ENCODE measurements at regions not wholly inside any gene's neighbourhood (a gene's known extent, or its start where the extent isn't known, plus 50 kb on each side); places are given as distances from the start of the nearest gene placed in this dataset.

- Histone ChIP-seq H4K8ac (ENCODE audit: extremely low read depth, insufficient read depth, low read length) (no peak overlapping the region), H2AK5ac (ENCODE audit: low read depth, low read length) (no peak overlapping the region), H3K4me3 (ENCODE audit: extremely low read depth in 1 of 4, insufficient read depth in 2 of 4, low read depth in 3 of 4, low read length in 4 of 4) (no peak overlapping the region), H3K23me2 (ENCODE audit: low read depth, low read length) (no peaks in the 10 kb centered on the region), H3K36me3 (ENCODE audit: control insufficient read depth in 2 of 4, insufficient read depth in 4 of 4, low read length in 3 of 4) (no peaks in the 10 kb centered on the region), H3K4me1 (replicated peaks in 1 of 4; ENCODE audit: control insufficient read depth in 3 of 4, insufficient read depth in 4 of 4, low read length in 3 of 4) (peaks cover 0 to 20% (median 5%) of the 10 kb centered on the region in 4 experiments; a peak in 2 of 7 replicates), H3K79me1 (ENCODE audit: low read depth, low read length) (no peaks in the 10 kb centered on the region), H2BK120ac (replicated peaks; ENCODE audit: low read depth, low read length) (no peak overlapping the region), H3K9me3 (ENCODE audit: insufficient read depth in 2 of 2, low read depth in 1 of 2, low read length in 1 of 2) (no peaks in the 10 kb centered on the region), H2BK12ac (ENCODE audit: low read depth, low read length) (no peak overlapping the region), H4K20me1 (replicated peaks in 1 of 2; ENCODE audit: control insufficient read depth in 1 of 2, insufficient read depth in 2 of 2, low read length in 2 of 2) (no peaks in the 10 kb centered on the region), H3K27me3 (replicated peaks in 1 of 4; ENCODE audit: control insufficient read depth in 3 of 4, extremely low read depth in 1 of 4, insufficient read depth in 3 of 4, low read length in 3 of 4) (no peaks in the 10 kb centered on the region), H2AFZ (ENCODE audit: low read length) (no peak overlapping the region), H4K91ac (replicated peaks; ENCODE audit: insufficient read length, low read length) (no peak overlapping the region), H4K5ac (ENCODE audit: insufficient read length, low read depth, low read length) (no peak overlapping the region), H2BK5ac (ENCODE audit: low read depth, low read length) (no peak overlapping the region), H2BK15ac (ENCODE audit: low read length) (no peak overlapping the region), H3K27ac (ENCODE audit: low read depth, low read length) (no peak overlapping the region), H3K9ac (replicated peaks in 1 of 4; ENCODE audit: extremely low read depth in 1 of 4, low read depth in 3 of 4, low read length in 3 of 4) (no peak overlapping the region), H3K18ac (ENCODE audit: extremely low read depth, low read length) (peak overlapping the region; percentile 6; the same call in 1 of the 2 replicates), H3K23ac (ENCODE audit: insufficient read length) (no peak overlapping the region), H3K56ac (replicated peaks; ENCODE audit: insufficient read length, low read depth, low read length) (no peak overlapping the region), H3K4ac (replicated peaks; ENCODE audit: insufficient read length, low read depth, low read length) (no peak overlapping the region), H3K4me2 (ENCODE audit: insufficient read depth in 1 of 2, low read depth in 2 of 2, low read length in 2 of 2) (no peak overlapping the region), H3K14ac (ENCODE audit: insufficient read length) (no peak overlapping the region), H2BK20ac (ENCODE audit: low read length) (0 out of 2 replicates have a peak overlapping the region, but pooled peaks have one; percentile 38), H3K79me2 (ENCODE audit: control insufficient read depth in 1 of 2, insufficient read depth in 2 of 2, low read length in 2 of 2) (no peaks in the 10 kb centered on the region)
- CTCF ChIA-PET (ENCODE audit: partially characterized antibody), result interaction anchor here (1.3 kb wide), 1 partner anchor 10 kb away, joined by 7 read pairs; no protein-coding TSS in a partner anchor
- DNase-seq (ENCODE audit: low read depth in 1 of 2, low spot score in 2 of 2) (no peak), FAIRE-seq (no peak)
- POLR2A ChIA-PET (ENCODE audit: partially characterized antibody), result interaction anchor here (0.6 kb wide), 1 partner anchor 460 kb away, joined by 4 read pairs; no protein-coding TSS in a partner anchor
- TF ChIP-seq EP300 (IDR thresholded peaks at IDR 0.05; ENCODE audit: borderline replicate concordance in 1 of 2, low read depth in 2 of 2, low read length in 2 of 2) (no peak), SRF (IDR thresholded peaks at IDR 0.05; ENCODE audit: low read depth, low read length) (no peak), TAF1 (IDR thresholded peaks at IDR 0.05; ENCODE audit: low read depth, low read length) (no peak)
- 82% methylated on average over 1 of the region's 1 CpG; no CpG with 5 or more reads in 1 of the 2 experiments for WGBS, 2 experiments (ENCODE audit: extremely low coverage in 1 of 2, insufficient coverage in 1 of 2, insufficient read length in 1 of 2, insufficient replicate concordance in 2 of 2, low coverage in 1 of 2, low lambda C conversion rate in 2 of 2, missing lambda C conversion rate in 1 of 2)
These were observed 769.2 kb upstream of the FAM98A start for GRCh38 chr2:34368304-34368703.

Measured in H1 (cell line).